Astrocyte of the spinal cord (primary cell): ENCODE measurements at regions not wholly inside any gene's neighbourhood (a gene's known extent, or its start where the extent isn't known, plus 50 kb on each side); places are given as distances from the start of the nearest gene placed in this dataset.

Experiments
- DNase-seq: peaks from one replicate; pipeline ENCODE4 v3.0.0; 2011; ENCODE audit warnings: low read depth, low spot score
- H3K4me3 ChIP-seq: 2 replicates; pipeline ENCODE4 v1.5.1; 2011; ENCODE audit warnings: low read depth, mild to moderate bottlenecking, low read length, moderate library complexity
- in situ Hi-C: cut with HindIII; loops from 2 replicates; pipeline ENCODE4 v1.10.0; 2017; ENCODE audit warnings: low sequenced_read_pairs
- TF ChIP-seq, protein P1 (sequence below): IDR thresholded peaks from 2 replicates; pipeline ENCODE4 v1.5.1; 2012; ENCODE audit warnings: low read depth, mild to moderate bottlenecking, low read length, inconsistent platforms

DNA sequence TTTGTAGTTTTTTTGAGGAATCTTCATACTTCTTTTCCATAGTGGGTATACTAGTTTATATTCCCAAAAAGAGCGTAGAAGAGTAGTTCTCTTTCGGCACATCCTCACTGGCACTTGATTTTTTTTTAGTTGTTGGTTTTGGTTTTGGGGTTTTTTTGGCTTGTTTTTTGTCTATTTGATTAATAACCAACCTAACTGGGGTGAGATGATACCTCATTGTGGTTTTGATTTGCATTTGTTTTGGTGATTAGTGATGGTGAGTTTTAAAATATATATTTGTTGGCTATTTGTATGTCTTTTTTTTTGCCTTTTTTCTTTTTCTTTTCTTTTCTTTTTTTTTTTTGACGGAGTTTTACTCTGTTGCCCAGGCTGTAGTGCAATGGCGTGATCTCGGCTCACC, 69.7 kb upstream of the BTG1 start:
- H3K4me3 ChIP-seq: no peak overlapping the region
- in situ Hi-C loops: no loop called here

DNA sequence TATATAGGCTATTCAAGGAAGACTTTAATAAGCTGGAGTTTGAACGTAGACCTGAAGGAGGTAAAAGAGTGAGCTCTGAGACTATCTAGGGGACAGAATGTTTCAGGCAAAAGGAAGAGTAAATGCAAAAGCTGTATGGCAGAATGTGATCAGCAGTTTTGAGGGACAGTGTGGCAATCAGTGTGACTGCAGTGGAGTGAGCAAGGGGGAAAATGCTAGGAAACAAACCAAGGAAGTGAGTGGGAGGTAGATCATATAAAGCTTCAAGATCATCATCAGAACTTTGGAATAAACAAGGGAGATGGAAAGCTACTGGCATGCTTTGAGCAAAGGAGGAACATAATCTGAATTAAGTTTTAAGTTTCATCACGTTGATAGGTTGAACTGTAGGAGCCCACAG, 67.5 kb upstream of the BTG1 start:
- DNase-seq: no peak
- TF ChIP-seq, protein P1, sequence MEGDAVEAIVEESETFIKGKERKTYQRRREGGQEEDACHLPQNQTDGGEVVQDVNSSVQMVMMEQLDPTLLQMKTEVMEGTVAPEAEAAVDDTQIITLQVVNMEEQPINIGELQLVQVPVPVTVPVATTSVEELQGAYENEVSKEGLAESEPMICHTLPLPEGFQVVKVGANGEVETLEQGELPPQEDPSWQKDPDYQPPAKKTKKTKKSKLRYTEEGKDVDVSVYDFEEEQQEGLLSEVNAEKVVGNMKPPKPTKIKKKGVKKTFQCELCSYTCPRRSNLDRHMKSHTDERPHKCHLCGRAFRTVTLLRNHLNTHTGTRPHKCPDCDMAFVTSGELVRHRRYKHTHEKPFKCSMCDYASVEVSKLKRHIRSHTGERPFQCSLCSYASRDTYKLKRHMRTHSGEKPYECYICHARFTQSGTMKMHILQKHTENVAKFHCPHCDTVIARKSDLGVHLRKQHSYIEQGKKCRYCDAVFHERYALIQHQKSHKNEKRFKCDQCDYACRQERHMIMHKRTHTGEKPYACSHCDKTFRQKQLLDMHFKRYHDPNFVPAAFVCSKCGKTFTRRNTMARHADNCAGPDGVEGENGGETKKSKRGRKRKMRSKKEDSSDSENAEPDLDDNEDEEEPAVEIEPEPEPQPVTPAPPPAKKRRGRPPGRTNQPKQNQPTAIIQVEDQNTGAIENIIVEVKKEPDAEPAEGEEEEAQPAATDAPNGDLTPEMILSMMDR: no peak
- in situ Hi-C loops: no loop called here
- H3K4me3 ChIP-seq: no peak overlapping the region

More for the DNA sequence above, 69.7 kb upstream of the BTG1 start:
- DNase-seq: no peak
- TF ChIP-seq, protein P1: no peak

DNA sequence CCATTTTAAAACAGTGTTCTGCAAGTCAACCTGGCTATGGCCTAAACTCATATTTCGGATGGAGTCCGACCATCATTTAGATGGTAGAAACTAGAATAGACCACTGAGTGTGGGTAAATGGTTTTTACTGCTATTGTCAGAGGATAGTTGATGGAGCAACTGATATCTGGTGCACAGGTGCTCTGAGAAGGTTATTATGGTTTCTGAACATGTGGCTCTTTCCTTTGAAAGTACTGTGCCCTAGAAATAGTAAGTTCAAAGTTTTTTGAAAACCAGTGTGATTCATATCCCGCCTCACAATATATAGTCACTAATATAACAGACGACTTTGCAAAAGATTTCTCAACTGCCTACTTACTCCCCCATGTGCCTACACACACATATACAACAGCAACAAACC, 64.4 kb upstream of the BTG1 start:
- TF ChIP-seq, protein P1: no peak
- H3K4me3 ChIP-seq: no peak overlapping the region
- in situ Hi-C loops: no loop called here
- no peak for DNase-seq

DNA sequence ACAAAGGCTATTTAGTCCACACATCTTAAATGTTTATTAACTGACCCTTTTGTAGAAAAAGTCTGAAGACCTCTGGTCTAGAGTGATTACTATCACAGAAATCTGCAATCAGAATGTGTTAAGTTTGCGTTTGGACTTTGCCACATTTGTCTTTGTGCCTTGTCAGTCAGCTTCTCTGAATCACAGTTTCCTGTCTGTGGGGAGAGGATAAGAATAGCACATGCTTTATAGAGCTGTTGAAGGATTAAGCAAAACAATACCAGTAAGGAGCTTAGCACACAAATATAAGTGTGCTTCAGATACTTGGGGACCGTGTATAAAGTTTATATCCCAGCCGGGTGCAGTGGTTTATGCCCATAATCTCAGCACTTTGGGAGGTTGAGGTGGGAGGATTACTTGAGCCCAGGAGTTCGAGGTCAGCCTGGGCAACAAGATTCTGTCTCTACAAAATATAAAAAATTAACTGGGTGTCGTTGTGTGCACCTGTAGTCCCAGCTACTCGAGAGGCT, 63.0 kb upstream of the BTG1 start:
- DNase-seq: peak; percentile 70
- no peak overlapping the region for H3K4me3 ChIP-seq
- TF ChIP-seq, protein P1: no peak
- in situ Hi-C loops: no loop called here

DNA sequence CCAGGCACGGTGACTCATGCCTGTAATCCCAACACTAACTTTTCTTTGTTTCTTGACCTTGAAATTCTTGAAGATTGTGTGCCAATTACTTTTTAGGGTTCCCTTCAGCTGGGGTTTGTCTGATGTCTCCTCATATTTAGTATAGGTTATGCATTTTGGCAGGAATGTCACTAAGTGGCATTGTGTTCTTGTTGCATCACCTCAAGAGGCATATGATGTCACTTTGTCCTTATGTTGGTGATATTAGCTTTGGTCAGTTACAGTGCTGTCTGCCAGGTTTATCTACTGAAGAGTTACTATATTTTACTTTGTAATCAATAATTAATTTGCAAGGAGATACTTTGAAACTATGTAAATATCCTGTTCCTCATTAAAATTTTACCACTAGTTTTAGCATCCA, 61.0 kb upstream of the BTG1 start:
- TF ChIP-seq, protein P1: no peak
- in situ Hi-C loops: no loop called here
- no peak for DNase-seq
- H3K4me3 ChIP-seq: no peak overlapping the region

DNA sequence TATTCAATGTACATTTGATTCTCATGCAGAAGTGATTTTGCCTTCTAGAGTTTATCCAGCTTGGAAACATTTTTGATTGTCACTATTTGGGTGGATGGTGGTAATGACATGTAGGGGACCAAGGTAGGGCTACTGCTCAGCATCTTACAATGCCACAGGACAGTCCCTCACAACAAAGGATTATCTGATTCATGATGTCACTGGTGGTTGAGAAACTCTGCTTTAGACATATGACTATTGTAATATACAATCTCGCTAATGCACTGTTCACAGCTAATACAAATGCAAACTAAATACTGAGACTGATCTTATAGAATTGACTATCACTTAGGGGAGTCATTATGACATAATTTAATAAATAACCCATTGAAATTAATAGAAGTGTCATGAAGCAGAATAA, 60.4 kb upstream of the BTG1 start:
- DNase-seq: no peak
- in situ Hi-C loops: no loop called here
- TF ChIP-seq, protein P1: no peak
- no peak overlapping the region for H3K4me3 ChIP-seq
